G401 (cell line): ENCODE measurements at regions not wholly inside any gene's neighbourhood (a gene's known extent, or its start where the extent isn't known, plus 50 kb on each side); places are given as distances from the start of the nearest gene placed in this dataset.
A peak's percentile ranks its signal among the peaks of the same experiment; 100 is the strongest.
"Not testable (repeated sequence)": the region's sequence is repeated elsewhere in the genome, so short reads cannot be mapped to it uniquely, and the experiment has no call there.

Experiments
- DNase-seq: peaks from one replicate; pipeline ENCODE4 v3.0.0-alpha.2; 2015; ENCODE audit warnings: low spot score
- in situ Hi-C: cut with HindIII; loops from 2 replicates; pipeline ENCODE4 v1.10.0; 2016; ENCODE audit warnings: low sequenced_read_pairs, mixed read lengths

GRCh38 chr1:95790136-95790535 lies 556.1 kb downstream of the RWDD3 start:
- in situ Hi-C loops = no loop called here
- DNase-seq = no peak

- peak; percentile 11 for DNase-seq
- in situ Hi-C loops = no loop called here
Observed at GRCh38 chr1:95793893-95794292, 559.9 kb downstream of the RWDD3 start.

GRCh38 chr1:95797761-95798160 lies 563.8 kb downstream of the RWDD3 start:
- DNase-seq, in situ Hi-C loops: not testable (repeated sequence)

GRCh38 chr1:95806171-95806570 lies 572.2 kb downstream of the RWDD3 start:
- in situ Hi-C loops = no loop called here
- no peak for DNase-seq

GRCh38 chr1:95809391-95809790 lies 575.4 kb downstream of the RWDD3 start:
- in situ Hi-C loops = no loop called here

GRCh38 chr1:95815511-95815910 lies 581.5 kb downstream of the RWDD3 start:
- in situ Hi-C loops = no loop called here
- DNase-seq = no peak

More at GRCh38 chr1:95809391-95809790, 575.4 kb downstream of the RWDD3 start:
- no peak for DNase-seq

GRCh38 chr1:95829556-95829955 lies 595.5 kb downstream of the RWDD3 start:
- DNase-seq = peak; percentile 86
- in situ Hi-C loops = no loop called here

GRCh38 chr1:95832370-95832769 lies 598.4 kb downstream of the RWDD3 start:
- in situ Hi-C loops = no loop called here
- DNase-seq = peak; percentile 96

- in situ Hi-C loops = no loop called here
- DNase-seq = no peak
Observed at GRCh38 chr1:95849439-95849838, 615.4 kb downstream of the RWDD3 start.

- no peak for DNase-seq
- in situ Hi-C loops = no loop called here
Observed at GRCh38 chr1:95850165-95850649, 616.2 kb downstream of the RWDD3 start.

- in situ Hi-C loops = no loop called here
- no peak for DNase-seq
Observed at GRCh38 chr1:95850763-95851162, 616.8 kb downstream of the RWDD3 start.

- DNase-seq = no peak
- in situ Hi-C loops = no loop called here
Observed at GRCh38 chr1:95852483-95853070, 618.6 kb downstream of the RWDD3 start.

GRCh38 chr1:95854457-95854856 lies 620.4 kb downstream of the RWDD3 start:
- in situ Hi-C loops = no loop called here
- no peak for DNase-seq

- in situ Hi-C loops = no loop called here
- peak; percentile 58 for DNase-seq
Observed at GRCh38 chr1:95863086-95863485, 629.1 kb downstream of the RWDD3 start.

GRCh38 chr1:95865769-95866168 lies 631.8 kb downstream of the RWDD3 start:
- in situ Hi-C loops = no loop called here
- no peak for DNase-seq

GRCh38 chr1:95876276-95876675 lies 642.3 kb downstream of the RWDD3 start:
- in situ Hi-C loops = no loop called here
- DNase-seq = no peak

GRCh38 chr1:95879498-95880050 lies 645.6 kb downstream of the RWDD3 start:
- in situ Hi-C loops = no loop called here
- DNase-seq = no peak

- peak; percentile 91 for DNase-seq
- in situ Hi-C loops = no loop called here
Observed at GRCh38 chr1:95888941-95889390, 655.0 kb downstream of the RWDD3 start.

- no peak for DNase-seq
- in situ Hi-C loops = no loop called here
Observed at GRCh38 chr1:95889400-95889799, 655.4 kb downstream of the RWDD3 start.

- DNase-seq = no peak
- in situ Hi-C loops = no loop called here
Observed at GRCh38 chr1:95893921-95894320, 659.9 kb downstream of the RWDD3 start.

- in situ Hi-C loops = no loop called here
Observed at GRCh38 chr1:95903060-95903459, 669.0 kb downstream of the RWDD3 start.

More at GRCh38 chr1:95903060-95903459, 669.0 kb downstream of the RWDD3 start:
- DNase-seq = no peak
